Endothelial cell of umbilical vein (primary cell): ENCODE measurements at regions not wholly inside any gene's neighbourhood (a gene's known extent, or its start where the extent isn't known, plus 50 kb on each side); places are given as distances from the start of the nearest gene placed in this dataset.

Source experiments
- BruUV-seq: library from RNA; stranded (reverse); fragments of 400-500 nt; replicated peaks from 2 replicates; lab custom pipeline; 2021; lab: Mats Ljungman, UMichigan
- CTCF ChIA-PET: fragments of 300-600, 350-600 bp; sonication (Branson Sonifier 250); formaldehyde crosslinking; loops from one replicate; lab custom pipeline; 2021; ENCODE audit warnings: antibody characterized with exemption, inconsistent platforms; lab: Charles Lee
- POLR2A ChIA-PET: fragments of 300-600, 350-600 bp; sonication (Branson Sonifier 250); formaldehyde crosslinking; loops from one replicate; lab custom pipeline; 2021; ENCODE audit warnings: antibody characterized with exemption, inconsistent platforms; lab: Charles Lee
- DNase-seq: peaks from one replicate; pipeline ENCODE4 v3.0.0-alpha.2; 2011; ENCODE audit warnings: low read depth, low spot score
- FAIRE-seq: peaks from 2 replicates; lab custom pipeline; 2011; peaks lifted over from hg19 to GRCh38; lab: Jason Lieb, UNC
- H2AFZ ChIP-seq: 2 replicates; pipeline ENCODE4 v1.6.0; 2012; ENCODE audit warnings: low read depth, low read length, control low read depth, inconsistent platforms
- H3K27ac ChIP-seq: 2 replicates; pipeline ENCODE4 v1.5.1; 2011; ENCODE audit warnings: low read depth, mild to moderate bottlenecking, control low read depth, low read length, moderate library complexity; ENCODE audit not compliant: insufficient read depth
- H3K27me3 ChIP-seq, 2 experiments: 2 replicates each; pipeline versions ENCODE4 v1.6.0 to v1.6.1; 2011; ENCODE audit warnings: low read length in 2 of 2, mixed read lengths in 1 of 2; ENCODE audit not compliant: control insufficient read depth in 2 of 2, insufficient read depth in 2 of 2
- H3K36me3 ChIP-seq, 2 experiments: 2 replicates in 1 of 2; 3 replicates in 1 of 2; pipeline ENCODE4 v1.5.1; 2011; ENCODE audit warnings: low read length in 2 of 2, mild to moderate bottlenecking in 1 of 2, moderate library complexity in 1 of 2; ENCODE audit not compliant: control insufficient read depth in 2 of 2, insufficient read depth in 2 of 2; ENCODE audit errors: extremely low read depth in 1 of 2
- H3K4me1 ChIP-seq: 3 replicates; pipeline ENCODE4 v1.5.1; 2011; ENCODE audit warnings: mild to moderate bottlenecking, low read length; ENCODE audit not compliant: control insufficient read depth, insufficient read depth; ENCODE audit errors: extremely low read depth
- H3K4me2 ChIP-seq: 2 replicates; pipeline ENCODE4 v1.6.1; 2011; ENCODE audit warnings: low read length, control low read depth, mixed read lengths; ENCODE audit not compliant: insufficient read depth
- H3K4me3 ChIP-seq, 3 experiments: fragments of 200-600 bp in 1 of 3; sonication (generic), shearing (Covaris generic) in 1 of 3; replicated peaks in 1 of 3; 2 replicates each; pipeline ENCODE4 v1.5.1; 2011 to 2016; ENCODE audit warnings: control low read depth in 3 of 3, low read length in 3 of 3, mild to moderate bottlenecking in 2 of 3, inconsistent platforms in 1 of 3, low read depth in 1 of 3, moderate library complexity in 1 of 3; ENCODE audit not compliant: insufficient read depth in 1 of 3
- H3K79me2 ChIP-seq: 2 replicates; pipeline ENCODE4 v1.6.0; 2012; ENCODE audit warnings: low read length, inconsistent platforms; ENCODE audit not compliant: control insufficient read depth, insufficient read depth
- H3K9ac ChIP-seq: replicated peaks from 2 replicates; pipeline ENCODE3; 2011; ENCODE audit warnings: low read length, control low read depth; ENCODE audit not compliant: insufficient read depth; ENCODE audit errors: extremely low read depth
- H3K9me1 ChIP-seq: replicated peaks from 3 replicates; pipeline ENCODE4 v1.6.0; 2011; ENCODE audit warnings: mild to moderate bottlenecking, low read length; ENCODE audit not compliant: control insufficient read depth, insufficient read depth; ENCODE audit errors: extremely low read depth
- H3K9me3 ChIP-seq: replicated peaks from 2 replicates; pipeline ENCODE4 v1.5.1; 2012; ENCODE audit warnings: low read length, inconsistent platforms; ENCODE audit not compliant: control insufficient read depth, insufficient read depth
- H4K20me1 ChIP-seq: replicated peaks from 2 replicates; pipeline ENCODE3; 2011; ENCODE audit warnings: mild to moderate bottlenecking, low read length; ENCODE audit not compliant: control insufficient read depth, insufficient read depth; ENCODE audit errors: extremely low read depth
- EZH2 ChIP-seq: IDR thresholded peaks from 2 replicates; pipeline ENCODE4 v1.6.1; 2012; ENCODE audit warnings: borderline replicate concordance, low read depth, mild to moderate bottlenecking, moderate library complexity, low read length, inconsistent platforms; ENCODE audit not compliant: severe bottlenecking
- FOS ChIP-seq: IDR thresholded peaks from 2 replicates; pipeline ENCODE4 v1.6.1; 2011; ENCODE audit warnings: mild to moderate bottlenecking, low read length, moderate library complexity, borderline replicate concordance; ENCODE audit not compliant: insufficient read depth
- GATA2 ChIP-seq: IDR thresholded peaks from 2 replicates; pipeline ENCODE4 v1.7.0; 2011; ENCODE audit warnings: low read depth, mild to moderate bottlenecking, moderate library complexity, mixed read lengths, low read length; ENCODE audit not compliant: insufficient read length, insufficient read depth
- MYC ChIP-seq: IDR thresholded peaks from one replicate; pipeline ENCODE4 v1.6.1; 2011; ENCODE audit warnings: mild to moderate bottlenecking, low read depth, low read length
- POLR2A ChIP-seq: IDR thresholded peaks from 2 replicates; pipeline ENCODE4 v1.6.1; 2012; ENCODE audit warnings: low read depth, mild to moderate bottlenecking, control low read depth, low read length
- POLR2AphosphoS5 ChIP-seq: IDR thresholded peaks from 2 replicates; pipeline ENCODE4 v1.6.1; 2012; ENCODE audit warnings: low read depth, mild to moderate bottlenecking, control low read depth, low read length, moderate library complexity; ENCODE audit not compliant: insufficient read depth
- dilution Hi-C: fragments of 300-500 bp; cut with MboI; formaldehyde crosslinking; loops from one replicate; pipeline ENCODE4 v1.15.0; 2019; ENCODE audit warnings: low sequenced_read_pairs; ENCODE audit not compliant: extremely low pct_ligation_motif_present
- intact Hi-C: fragments of 100-400 bp; cut with micrococcal nuclease; formaldehyde crosslinking; loops from one replicate; pipeline ENCODE4 v1.10.0; 2022
- TF ChIP-seq, protein P1 (sequence below), 2 donors: IDR thresholded peaks; 1 replicate in 1 of 2; 2 replicates in 1 of 2; pipeline ENCODE4 v1.5.1; 2011; ENCODE audit warnings: low read length in 2 of 2, mild to moderate bottlenecking in 2 of 2, moderate library complexity in 2 of 2, control low read depth in 1 of 2, inconsistent platforms in 1 of 2, low read depth in 1 of 2; ENCODE audit not compliant: insufficient read depth in 1 of 2; ENCODE audit errors: extremely low read depth in 1 of 2
- TF ChIP-seq, protein P2 (sequence below): IDR thresholded peaks from 2 replicates; pipeline ENCODE4 v1.6.1; 2011; ENCODE audit not compliant: insufficient read depth, insufficient read length

DNA sequence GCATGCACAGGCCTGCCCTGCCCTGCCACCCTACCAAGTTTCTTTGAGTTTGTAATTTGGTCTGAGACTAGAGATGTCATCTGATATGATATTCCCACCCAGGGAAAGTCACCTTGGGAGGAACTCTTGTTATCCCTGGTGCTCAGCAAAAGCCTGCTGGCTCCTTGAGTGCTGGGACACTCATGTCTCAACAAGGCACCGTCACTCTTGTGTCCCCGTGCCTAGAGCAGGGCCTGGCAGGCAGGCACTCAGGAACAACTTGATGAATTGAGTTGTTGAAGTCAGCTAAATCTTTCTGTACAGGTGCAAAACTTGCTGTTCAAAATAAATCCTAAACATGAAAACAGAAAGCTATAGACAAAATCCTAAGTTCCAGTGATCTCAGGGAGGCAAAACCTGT lies 345.4 kb downstream of the KCNRG start:
- Histone ChIP-seq H3K79me2 (no peaks in the 10 kb centered on the region), H3K4me3 (no peak overlapping the region), H3K36me3 (no peaks in the 10 kb centered on the region), H3K27me3 (no peaks in the 10 kb centered on the region), H2AFZ (no peak overlapping the region), H3K9me1 (no peaks in the 10 kb centered on the region), H3K27ac (no peak overlapping the region), H3K4me2 (no peak overlapping the region), H3K4me1 (peaks cover 6% of the 10 kb centered on the region), H3K9me3 (no peaks in the 10 kb centered on the region), H4K20me1 (no peaks in the 10 kb centered on the region), H3K9ac (no peak overlapping the region)
- intact Hi-C loops (no loop called here), dilution Hi-C loops (no loop called here)
- BruUV-seq, result no TSS peak
- DNase-seq (no peak), FAIRE-seq (no peak)
- TF ChIP-seq, protein P1, sequence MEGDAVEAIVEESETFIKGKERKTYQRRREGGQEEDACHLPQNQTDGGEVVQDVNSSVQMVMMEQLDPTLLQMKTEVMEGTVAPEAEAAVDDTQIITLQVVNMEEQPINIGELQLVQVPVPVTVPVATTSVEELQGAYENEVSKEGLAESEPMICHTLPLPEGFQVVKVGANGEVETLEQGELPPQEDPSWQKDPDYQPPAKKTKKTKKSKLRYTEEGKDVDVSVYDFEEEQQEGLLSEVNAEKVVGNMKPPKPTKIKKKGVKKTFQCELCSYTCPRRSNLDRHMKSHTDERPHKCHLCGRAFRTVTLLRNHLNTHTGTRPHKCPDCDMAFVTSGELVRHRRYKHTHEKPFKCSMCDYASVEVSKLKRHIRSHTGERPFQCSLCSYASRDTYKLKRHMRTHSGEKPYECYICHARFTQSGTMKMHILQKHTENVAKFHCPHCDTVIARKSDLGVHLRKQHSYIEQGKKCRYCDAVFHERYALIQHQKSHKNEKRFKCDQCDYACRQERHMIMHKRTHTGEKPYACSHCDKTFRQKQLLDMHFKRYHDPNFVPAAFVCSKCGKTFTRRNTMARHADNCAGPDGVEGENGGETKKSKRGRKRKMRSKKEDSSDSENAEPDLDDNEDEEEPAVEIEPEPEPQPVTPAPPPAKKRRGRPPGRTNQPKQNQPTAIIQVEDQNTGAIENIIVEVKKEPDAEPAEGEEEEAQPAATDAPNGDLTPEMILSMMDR (IDR thresholded peaks at IDR 0.05; ENCODE audit: extremely low read depth in 1 of 2, insufficient read depth in 1 of 2, low read depth in 1 of 2, low read length in 2 of 2), result no peak
- TF ChIP-seq POLR2AphosphoS5 (no peak), POLR2A (no peak), EZH2 (no peak), FOS (no peak), MYC (no peak)
- ChIA-PET POLR2A (no interaction called here), CTCF (no interaction called here)

DNA sequence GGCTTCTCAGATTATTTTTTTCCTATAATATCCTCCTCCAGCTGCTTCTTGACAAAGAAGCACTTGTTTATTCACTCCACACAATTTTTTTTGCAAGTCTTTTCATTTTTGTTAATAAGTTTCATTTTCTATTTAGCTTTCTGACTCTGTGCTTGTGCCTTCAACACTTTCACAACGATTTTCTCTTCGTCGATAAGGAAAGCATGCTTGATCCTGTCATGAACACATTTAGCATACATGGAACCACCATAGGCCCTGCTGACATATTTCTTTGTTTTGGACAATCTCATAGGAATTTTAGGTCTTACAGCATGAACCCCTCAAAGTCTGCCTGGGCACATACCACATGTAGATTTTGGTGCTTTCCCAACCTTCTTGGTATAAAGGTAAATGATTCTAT lies 346.0 kb downstream of the KCNRG start:
- dilution Hi-C loops, result no loop called here
- FAIRE-seq, result no peak
- intact Hi-C loops, result no loop called here

More for the DNA sequence above, 346.0 kb downstream of the KCNRG start:
- BruUV-seq, result no TSS peak
- no peak for TF ChIP-seq EZH2
- TF ChIP-seq, protein P1 (IDR thresholded peaks at IDR 0.05; ENCODE audit: extremely low read depth in 1 of 2, insufficient read depth in 1 of 2, low read depth in 1 of 2, low read length in 2 of 2), result no peak
- TF ChIP-seq MYC, result no peak
- TF ChIP-seq POLR2AphosphoS5, result no peak
- TF ChIP-seq, protein P2, sequence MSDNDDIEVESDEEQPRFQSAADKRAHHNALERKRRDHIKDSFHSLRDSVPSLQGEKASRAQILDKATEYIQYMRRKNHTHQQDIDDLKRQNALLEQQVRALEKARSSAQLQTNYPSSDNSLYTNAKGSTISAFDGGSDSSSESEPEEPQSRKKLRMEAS, result no peak
- TF ChIP-seq POLR2A, result no peak
- no peak for TF ChIP-seq FOS
- TF ChIP-seq GATA2, result no peak
- no peaks in the 10 kb centered on the region for H3K36me3 ChIP-seq
- no peaks in the 10 kb centered on the region for H4K20me1 ChIP-seq
- no peaks in the 10 kb centered on the region for H3K9me3 ChIP-seq
- no peaks in the 10 kb centered on the region for H3K9me1 ChIP-seq
- no peaks in the 10 kb centered on the region for H3K79me2 ChIP-seq
- no peak overlapping the region for H3K4me3 ChIP-seq
- no peak overlapping the region for H3K4me2 ChIP-seq
- no peaks in the 10 kb centered on the region for H3K27me3 ChIP-seq
- POLR2A ChIA-PET, result no interaction called here
- CTCF ChIA-PET, result no interaction called here
- no peak overlapping the region for H3K27ac ChIP-seq
- DNase-seq, result no peak
- peaks cover 13% of the 10 kb centered on the region for H3K4me1 ChIP-seq
- H3K9ac ChIP-seq, result no peak overlapping the region
- H2AFZ ChIP-seq, result no peak overlapping the region
